ENCODE measurements at regions not wholly inside any gene's neighbourhood (a gene's known extent, or its start where the extent isn't known, plus 50 kb on each side); places are given as distances from the start of the nearest gene placed in this dataset.

DNA sequence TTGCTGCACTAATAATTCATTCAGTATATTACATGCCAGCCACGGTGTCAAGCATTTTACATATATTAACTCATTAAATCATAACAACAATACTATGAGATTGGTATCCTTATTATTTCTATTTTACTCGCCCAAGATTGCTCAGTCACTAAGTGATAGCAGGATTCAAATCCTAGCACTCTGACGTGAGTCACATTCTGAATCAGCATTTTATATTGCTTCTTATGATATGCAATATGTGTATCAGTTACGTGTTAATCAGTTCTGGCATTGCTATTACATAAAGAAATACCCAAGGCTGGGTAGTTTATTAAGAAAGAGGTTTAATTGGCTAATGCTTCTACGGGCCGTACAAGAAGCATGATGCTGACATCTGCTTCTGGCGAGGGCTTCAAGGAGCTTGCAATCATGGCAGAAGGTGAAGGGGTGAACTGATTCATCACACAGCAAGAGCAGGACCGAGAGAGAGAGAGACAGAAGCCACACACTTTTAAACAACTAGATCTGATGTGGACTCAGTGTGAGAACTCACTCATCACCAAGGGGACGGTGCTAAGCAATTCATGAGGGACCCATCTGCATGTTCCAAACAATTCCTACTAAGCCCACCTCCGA, 166.5 kb upstream of the TMCO5A start:
- TF ChIP-seq EZH2 (IDR thresholded peaks at IDR 0.05; ENCODE audit: low read length, missing control alignments): no peak
- TF ChIP-seq, protein P1, sequence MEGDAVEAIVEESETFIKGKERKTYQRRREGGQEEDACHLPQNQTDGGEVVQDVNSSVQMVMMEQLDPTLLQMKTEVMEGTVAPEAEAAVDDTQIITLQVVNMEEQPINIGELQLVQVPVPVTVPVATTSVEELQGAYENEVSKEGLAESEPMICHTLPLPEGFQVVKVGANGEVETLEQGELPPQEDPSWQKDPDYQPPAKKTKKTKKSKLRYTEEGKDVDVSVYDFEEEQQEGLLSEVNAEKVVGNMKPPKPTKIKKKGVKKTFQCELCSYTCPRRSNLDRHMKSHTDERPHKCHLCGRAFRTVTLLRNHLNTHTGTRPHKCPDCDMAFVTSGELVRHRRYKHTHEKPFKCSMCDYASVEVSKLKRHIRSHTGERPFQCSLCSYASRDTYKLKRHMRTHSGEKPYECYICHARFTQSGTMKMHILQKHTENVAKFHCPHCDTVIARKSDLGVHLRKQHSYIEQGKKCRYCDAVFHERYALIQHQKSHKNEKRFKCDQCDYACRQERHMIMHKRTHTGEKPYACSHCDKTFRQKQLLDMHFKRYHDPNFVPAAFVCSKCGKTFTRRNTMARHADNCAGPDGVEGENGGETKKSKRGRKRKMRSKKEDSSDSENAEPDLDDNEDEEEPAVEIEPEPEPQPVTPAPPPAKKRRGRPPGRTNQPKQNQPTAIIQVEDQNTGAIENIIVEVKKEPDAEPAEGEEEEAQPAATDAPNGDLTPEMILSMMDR (conservative IDR thresholded peaks at IDR 0.05 in 1 of 2, IDR thresholded peaks at IDR 0.05 in 1 of 2; ENCODE audit: low read depth in 1 of 2, low read length in 2 of 2): no peak

Data from fibroblast of lung (primary cell).